CD4-positive, alpha-beta memory T cell (primary cell): ENCODE measurements at regions not wholly inside any gene's neighbourhood (a gene's known extent, or its start where the extent isn't known, plus 50 kb on each side); places are given as distances from the start of the nearest gene placed in this dataset.
"Not testable (repeated sequence)": the region's sequence is repeated elsewhere in the genome, so short reads cannot be mapped to it uniquely, and the experiment has no call there.

Experiments
- CTCF ChIA-PET: fragments of 350-600 bp; sonication (Branson Sonifier 250); formaldehyde crosslinking; loops from one replicate; lab custom pipeline; 2021; ENCODE audit warnings: inconsistent platforms; ENCODE audit not compliant: partially characterized antibody; lab: Charles Lee
- POLR2A ChIA-PET: fragments of 350-600 bp; sonication (Branson Sonifier 250); formaldehyde crosslinking; loops from one replicate; lab custom pipeline; 2021; ENCODE audit not compliant: partially characterized antibody; lab: Charles Lee
- DNase-seq, 5 donors: peaks; one replicate each; pipeline versions ENCODE4 v3.0.0 to v3.0.0-alpha.2; 2020 to 2022; ENCODE audit warnings: mixed read lengths in 1 of 5
- H3K27ac ChIP-seq: one replicate; pipeline ENCODE4 v1.7.0; 2013; ENCODE audit warnings: low read depth, low read length
- H3K27me3 ChIP-seq: 2 replicates; pipeline ENCODE4 v1.7.0; 2013; ENCODE audit warnings: mild to moderate bottlenecking, low read length, moderate library complexity; ENCODE audit not compliant: insufficient read depth
- H3K36me3 ChIP-seq: 2 replicates; pipeline ENCODE4 v1.7.0; 2013; ENCODE audit warnings: mild to moderate bottlenecking, low read length, moderate library complexity; ENCODE audit not compliant: insufficient read depth
- H3K4me1 ChIP-seq: 2 replicates; pipeline ENCODE4 v1.7.0; 2013; ENCODE audit warnings: mild to moderate bottlenecking, low read length, moderate library complexity; ENCODE audit not compliant: insufficient read depth
- H3K4me3 ChIP-seq, 2 donors: one replicate each; pipeline ENCODE4 v1.7.0; 2013; ENCODE audit warnings: low read length in 2 of 2, mild to moderate bottlenecking in 1 of 2
- H3K9me3 ChIP-seq, 2 donors: one replicate each; pipeline ENCODE4 v1.7.0; 2013; ENCODE audit warnings: low read length in 2 of 2, control low read depth in 1 of 2; ENCODE audit not compliant: control insufficient read depth in 1 of 2
- H3K27ac Mint-ChIP-seq, 7 donors: one replicate each; pipeline ENCODE4 v1.8.0; 2020 to 2021; ENCODE audit warnings: mixed read lengths in 7 of 7, mild to moderate bottlenecking in 6 of 7, inconsistent platforms in 3 of 7, moderate library complexity in 3 of 7
- H3K27me3 Mint-ChIP-seq, 2 donors: one replicate each; pipeline ENCODE4 v1.8.0; 2020 to 2021; ENCODE audit warnings: mixed read lengths in 2 of 2
- H3K36me3 Mint-ChIP-seq, 2 donors: one replicate each; pipeline ENCODE4 v1.8.0; 2020 to 2021; ENCODE audit warnings: mixed read lengths in 2 of 2, inconsistent platforms in 1 of 2, mild to moderate bottlenecking in 1 of 2
- H3K4me1 Mint-ChIP-seq, 4 donors: one replicate each; pipeline ENCODE4 v1.8.0; 2020 to 2021; ENCODE audit warnings: mixed read lengths in 4 of 4, mild to moderate bottlenecking in 1 of 4
- H3K4me3 Mint-ChIP-seq, 8 donors: one replicate each; pipeline ENCODE4 v1.8.0; 2020 to 2021; ENCODE audit warnings: mixed read lengths in 8 of 8, mild to moderate bottlenecking in 7 of 8, moderate library complexity in 6 of 8, inconsistent platforms in 3 of 8
- H3K9me3 Mint-ChIP-seq, 8 donors: one replicate each; pipeline ENCODE4 v1.8.0; 2020 to 2021; ENCODE audit warnings: mixed read lengths in 8 of 8, mild to moderate bottlenecking in 5 of 8, inconsistent platforms in 3 of 8, moderate library complexity in 1 of 8
- intact Hi-C: fragments of 100-400 bp; cut with micrococcal nuclease; formaldehyde crosslinking; loops from one replicate; pipeline ENCODE4 v1.15.1; 2023

DNA sequence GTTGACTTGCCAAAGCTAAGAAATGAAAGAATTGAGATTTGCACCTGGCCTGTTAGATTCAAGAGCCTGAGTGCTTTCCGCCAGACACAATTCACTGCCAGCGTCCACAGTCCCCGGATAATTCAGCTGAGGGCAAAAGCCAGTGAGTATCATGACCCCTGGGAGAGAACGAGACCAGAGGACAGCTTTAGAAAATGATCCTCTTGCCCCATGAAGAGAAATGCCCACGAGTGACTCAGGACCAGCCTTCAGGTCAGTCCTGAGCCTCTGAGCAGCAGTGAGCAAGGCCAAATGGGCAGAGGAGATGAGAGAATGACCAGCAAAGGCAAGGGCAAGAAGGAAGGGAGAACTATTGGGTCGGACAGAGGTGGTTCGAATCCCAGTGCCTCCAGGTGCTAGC is 273.5 kb downstream of the FAM43A start:
- ChIA-PET CTCF (no interaction called here), POLR2A (no interaction called here)
- intact Hi-C loops, result no loop called here
- H3K27me3 ChIP-seq, result no peaks in the 10 kb centered on the region
- no peaks in the 10 kb centered on the region for H3K9me3 Mint-ChIP-seq
- no peaks in the 10 kb centered on the region for H3K36me3 Mint-ChIP-seq
- no peak overlapping the region for H3K4me3 Mint-ChIP-seq
- no peak overlapping the region for H3K4me3 ChIP-seq
- H3K36me3 ChIP-seq, result no peaks in the 10 kb centered on the region
- no peaks in the 10 kb centered on the region for H3K4me1 ChIP-seq
- H3K27me3 Mint-ChIP-seq, result peaks cover 6 to 11% of the 10 kb centered on the region in 2 donors
- H3K4me1 Mint-ChIP-seq, result no peaks in the 10 kb centered on the region
- H3K27ac Mint-ChIP-seq, result no peak overlapping the region
- H3K27ac ChIP-seq, result no peak overlapping the region
- no peak for DNase-seq
- H3K9me3 ChIP-seq, result no peaks in the 10 kb centered on the region

DNA sequence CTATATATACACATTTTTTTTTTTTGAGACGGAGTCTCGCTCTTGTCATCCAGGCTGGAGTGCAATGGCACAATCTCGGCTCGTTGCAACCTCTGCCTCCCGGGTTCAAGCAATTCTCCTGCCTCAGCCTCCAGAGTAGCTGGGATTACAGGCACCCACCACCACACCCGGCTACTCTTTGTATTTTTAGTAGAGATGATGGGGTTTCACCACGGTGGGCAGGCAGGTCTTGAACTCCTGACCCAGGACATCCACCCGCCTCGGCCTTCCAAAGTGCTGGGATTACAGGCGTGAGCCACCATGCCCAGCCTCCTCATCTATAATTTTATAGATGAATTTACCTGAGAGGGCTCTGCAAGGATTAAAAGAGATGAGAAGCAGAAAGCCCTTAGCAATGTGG is 274.0 kb downstream of the FAM43A start:
- H3K36me3 Mint-ChIP-seq, intact Hi-C loops, H3K9me3 Mint-ChIP-seq, H3K4me1 Mint-ChIP-seq, H3K27ac Mint-ChIP-seq, H3K9me3 ChIP-seq, H3K4me3 ChIP-seq, DNase-seq, H3K27me3 ChIP-seq, CTCF ChIA-PET, POLR2A ChIA-PET, H3K36me3 ChIP-seq, H3K4me3 Mint-ChIP-seq, H3K4me1 ChIP-seq, H3K27ac ChIP-seq: not testable (repeated sequence)
- H3K27me3 Mint-ChIP-seq, result peaks cover 6 to 11% of the 10 kb centered on the region in 2 donors

DNA sequence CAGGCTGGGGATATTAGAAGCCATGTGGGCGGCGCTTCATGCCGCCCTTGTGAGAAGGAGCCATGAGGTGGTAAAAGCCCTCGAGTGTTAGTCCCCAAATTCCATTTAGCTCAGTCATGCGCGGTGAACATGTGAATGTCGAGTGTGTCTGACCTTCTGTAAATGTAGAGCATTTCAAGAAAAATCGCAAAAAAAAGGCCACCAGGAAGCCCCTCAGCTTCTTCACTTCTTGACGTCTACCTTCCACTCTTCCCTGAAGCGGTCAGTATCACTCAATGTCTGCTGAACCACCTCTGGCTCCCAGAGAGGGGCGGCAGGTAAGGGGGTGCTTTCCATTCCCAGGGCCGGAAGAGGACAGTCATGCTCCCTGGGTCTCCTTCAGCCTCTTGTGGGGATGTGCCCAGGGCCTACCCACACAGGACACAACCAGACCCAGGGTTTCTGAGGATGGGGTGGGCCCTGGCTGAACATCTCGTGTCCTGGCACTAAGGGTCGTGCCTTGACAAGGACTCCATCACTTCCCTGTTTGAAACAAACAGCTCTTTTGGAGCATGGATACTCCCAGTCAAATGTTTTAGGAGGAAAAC is 274.9 kb downstream of the FAM43A start:
- Mint-ChIP-seq H3K9me3 (no peaks in the 10 kb centered on the region), H3K4me1 (no peaks in the 10 kb centered on the region), H3K36me3 (no peaks in the 10 kb centered on the region), H3K4me3 (no peak overlapping the region), H3K27ac (no peak overlapping the region), H3K27me3 (peaks cover 6 to 12% of the 10 kb centered on the region in 2 donors)
- ChIA-PET POLR2A (no interaction called here), CTCF (no interaction called here)
- H3K9me3 ChIP-seq, result no peaks in the 10 kb centered on the region
- no peaks in the 10 kb centered on the region for H3K4me1 ChIP-seq
- H3K36me3 ChIP-seq, result no peaks in the 10 kb centered on the region
- DNase-seq, result no peak
- no peaks in the 10 kb centered on the region for H3K27me3 ChIP-seq
- no peak overlapping the region for H3K4me3 ChIP-seq
- H3K27ac ChIP-seq, result no peak overlapping the region
- intact Hi-C loops, result no loop called here

DNA sequence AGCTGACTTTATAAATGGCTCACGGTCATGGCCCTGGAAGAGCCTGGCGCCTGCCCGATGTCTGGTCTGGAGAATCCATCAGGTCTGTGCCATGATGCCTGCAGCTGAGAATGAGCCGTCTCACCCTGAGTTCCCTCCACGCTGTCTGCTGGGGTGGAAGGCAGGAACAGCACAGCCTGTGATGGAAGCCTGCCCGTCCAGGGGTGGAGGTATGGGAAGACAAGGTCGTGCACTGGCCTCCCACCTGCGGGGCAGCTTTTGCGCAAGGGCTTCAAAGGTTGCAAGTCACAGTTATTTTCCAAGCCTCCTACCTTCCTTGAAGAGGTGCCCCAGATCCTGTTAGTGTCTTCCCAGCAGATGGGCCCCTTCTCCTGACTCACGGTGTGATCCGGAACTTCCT is 275.5 kb downstream of the FAM43A start:
- ChIA-PET POLR2A (no interaction called here), CTCF (no interaction called here)
- peaks cover 4 to 11% of the 10 kb centered on the region in 2 donors for H3K27me3 Mint-ChIP-seq
- Histone ChIP-seq H3K27ac (no peak overlapping the region), H3K27me3 (no peaks in the 10 kb centered on the region), H3K4me3 (no peak overlapping the region), H3K9me3 (no peaks in the 10 kb centered on the region), H3K4me1 (no peaks in the 10 kb centered on the region), H3K36me3 (no peaks in the 10 kb centered on the region)
- no peak for DNase-seq
- H3K4me1 Mint-ChIP-seq, result no peaks in the 10 kb centered on the region
- H3K4me3 Mint-ChIP-seq, result no peak overlapping the region
- H3K36me3 Mint-ChIP-seq, result no peaks in the 10 kb centered on the region
- no peak overlapping the region for H3K27ac Mint-ChIP-seq
- H3K9me3 Mint-ChIP-seq, result no peaks in the 10 kb centered on the region
- intact Hi-C loops, result no loop called here

DNA sequence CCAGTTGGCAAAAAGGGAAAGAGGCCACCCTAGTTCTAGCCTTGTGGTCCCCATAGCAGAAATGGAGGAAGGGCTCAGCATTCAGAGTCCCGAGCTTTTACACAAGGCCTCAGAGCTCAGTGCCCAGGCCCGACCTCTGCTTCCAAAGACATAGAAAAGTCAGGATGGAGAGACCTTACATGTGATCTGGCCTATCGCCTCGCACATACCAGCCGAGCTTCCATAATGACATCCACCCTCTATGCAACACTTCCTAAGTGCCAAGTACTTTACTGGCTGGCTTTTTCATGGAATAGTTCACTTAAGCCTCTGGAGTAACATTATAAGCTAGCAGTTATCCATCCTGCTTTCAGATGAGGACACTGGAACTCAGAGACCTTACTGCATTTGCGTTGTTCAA is 275.9 kb downstream of the FAM43A start:
- Mint-ChIP-seq H3K27ac (no peak overlapping the region), H3K4me3 (no peak overlapping the region), H3K9me3 (no peaks in the 10 kb centered on the region), H3K36me3 (no peaks in the 10 kb centered on the region), H3K27me3 (peaks cover 4 to 11% of the 10 kb centered on the region in 2 donors), H3K4me1 (no peaks in the 10 kb centered on the region)
- no peaks in the 10 kb centered on the region for H3K4me1 ChIP-seq
- H3K9me3 ChIP-seq, result no peaks in the 10 kb centered on the region
- DNase-seq, result no peak
- no peaks in the 10 kb centered on the region for H3K27me3 ChIP-seq
- no peaks in the 10 kb centered on the region for H3K36me3 ChIP-seq
- no peak overlapping the region for H3K27ac ChIP-seq
- ChIA-PET CTCF (no interaction called here), POLR2A (no interaction called here)
- intact Hi-C loops, result no loop called here
- H3K4me3 ChIP-seq, result no peak overlapping the region

DNA sequence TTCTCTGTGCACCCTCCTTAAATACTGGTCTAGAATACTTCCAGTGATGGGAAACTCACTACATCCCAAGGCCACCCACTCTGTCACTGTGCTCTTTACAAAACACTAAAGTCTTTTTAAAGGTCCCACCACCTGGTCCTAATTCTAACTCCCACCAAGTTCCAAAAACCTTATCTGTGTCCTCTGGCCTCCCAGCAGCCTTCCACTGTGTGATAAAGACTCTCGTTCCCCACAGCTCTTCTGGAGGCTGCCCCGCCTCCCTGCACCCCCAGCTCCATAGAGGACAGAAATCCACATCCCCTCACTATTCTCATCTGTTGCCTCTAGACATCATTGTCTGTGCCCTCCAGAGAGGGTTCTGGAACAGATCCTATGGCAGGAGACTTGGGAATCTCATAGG is 276.4 kb downstream of the FAM43A start:
- H3K36me3 ChIP-seq, result no peaks in the 10 kb centered on the region
- no peaks in the 10 kb centered on the region for H3K4me1 ChIP-seq
- CTCF ChIA-PET, result no interaction called here
- DNase-seq, result no peak
- POLR2A ChIA-PET, result no interaction called here
- H3K9me3 Mint-ChIP-seq, result no peaks in the 10 kb centered on the region
- no peaks in the 10 kb centered on the region for H3K27me3 ChIP-seq
- no peaks in the 10 kb centered on the region for H3K4me1 Mint-ChIP-seq
- no peak overlapping the region for H3K4me3 ChIP-seq
- no peaks in the 10 kb centered on the region for H3K36me3 Mint-ChIP-seq
- no peaks in the 10 kb centered on the region for H3K9me3 ChIP-seq
- H3K27ac ChIP-seq, result no peak overlapping the region
- no peak overlapping the region for H3K4me3 Mint-ChIP-seq
- H3K27me3 Mint-ChIP-seq, result peaks cover 6 to 11% of the 10 kb centered on the region in 2 donors
- no peak overlapping the region for H3K27ac Mint-ChIP-seq
- intact Hi-C loops, result no loop called here

DNA sequence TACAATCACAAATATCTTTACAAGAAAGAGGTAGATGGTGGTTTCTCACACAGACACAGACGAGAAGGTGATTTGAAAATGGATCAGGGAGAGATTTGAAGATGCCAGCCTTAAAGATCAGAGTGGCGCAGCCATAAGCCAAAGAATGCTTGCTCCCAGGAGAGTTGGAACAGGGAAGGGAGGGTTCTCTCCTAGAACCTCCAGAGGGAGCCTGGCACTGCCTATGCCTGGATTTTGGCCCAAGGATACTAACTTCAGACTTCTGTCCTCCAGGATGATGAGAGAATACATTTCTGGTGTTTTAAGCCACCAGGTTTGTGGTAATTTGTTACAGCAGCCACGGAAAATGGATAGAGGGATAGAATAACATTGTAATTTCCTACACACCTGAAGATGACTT is 279.1 kb downstream of the FAM43A start:
- Mint-ChIP-seq H3K4me1 (no peaks in the 10 kb centered on the region), H3K4me3 (no peak overlapping the region), H3K27ac (no peak overlapping the region), H3K9me3 (peaks cover 0 to 1% (median 0%) of the 10 kb centered on the region in 8 donors), H3K36me3 (no peaks in the 10 kb centered on the region), H3K27me3 (peaks cover 7 to 9% of the 10 kb centered on the region in 2 donors)
- Histone ChIP-seq H3K9me3 (no peaks in the 10 kb centered on the region), H3K27ac (no peak overlapping the region), H3K36me3 (no peaks in the 10 kb centered on the region), H3K4me3 (no peak overlapping the region), H3K27me3 (no peaks in the 10 kb centered on the region), H3K4me1 (no peaks in the 10 kb centered on the region)
- ChIA-PET POLR2A (no interaction called here), CTCF (no interaction called here)
- no peak for DNase-seq
- intact Hi-C loops, result no loop called here
